Left ventricle myocardium superior (tissue), 1 donor: ENCODE measurements at regions not wholly inside any gene's neighbourhood (a gene's known extent, or its start where the extent isn't known, plus 50 kb on each side); places are given as distances from the start of the nearest gene placed in this dataset.

Source experiments
- ATAC-seq: fragments of 200-7000 bp; cut with Tn5 transposase; one replicate; pipeline ENCODE4 v1.9.1; 2020; ENCODE audit warnings: mild to moderate bottlenecking, moderate library complexity
- DNase-seq: peaks from one replicate; pipeline ENCODE4 v3.0.0-alpha.2; 2020
- intact Hi-C: fragments of 100-400 bp; cut with micrococcal nuclease; formaldehyde crosslinking; loops from one replicate; pipeline ENCODE4 v1.11.0; 2022
- donor health status: DM: no; HTN: yes; CAD: no; lungs with severe emphysema.

DNA sequence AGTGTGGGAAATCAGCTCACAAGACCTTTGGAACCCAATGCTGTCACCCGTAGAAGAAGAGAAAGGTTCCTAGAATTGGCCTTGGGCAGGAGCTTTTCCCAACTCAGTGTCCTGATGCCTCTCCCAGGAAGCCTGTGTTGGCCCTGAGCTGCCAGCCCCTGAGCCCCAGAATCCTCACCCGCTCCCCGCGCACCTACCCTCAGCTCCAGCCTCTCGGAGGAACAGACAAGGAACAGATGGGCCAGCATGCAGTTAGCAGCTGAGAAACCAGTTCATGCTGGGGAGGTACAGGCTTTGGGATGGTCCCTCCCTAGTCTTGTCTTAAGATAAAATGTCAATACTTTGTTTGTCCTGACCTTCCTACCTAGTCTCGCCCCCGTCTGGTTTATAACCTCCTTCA lies 121.9 kb upstream of the CDH4 start:
- DNase-seq (no peak), ATAC-seq (no peak)
- intact Hi-C loops = no loop called here

GRCh38 chr20:61131944-61132343 lies 120.1 kb upstream of the CDH4 start:
- DNase-seq (no peak), ATAC-seq (no peak)
- intact Hi-C loops = no loop called here

GRCh38 chr20:61133611-61134010 lies 118.5 kb upstream of the CDH4 start:
- intact Hi-C loops = no loop called here
- ATAC-seq (no peak), DNase-seq (no peak)

GRCh38 chr20:61134296-61135030 lies 117.6 kb upstream of the CDH4 start:
- ATAC-seq = no peak
- intact Hi-C loops = no loop called here
- no peak for DNase-seq

GRCh38 chr20:61135266-61135665 lies 116.8 kb upstream of the CDH4 start:
- intact Hi-C loops = no loop called here
- ATAC-seq (no peak), DNase-seq (no peak)

DNA sequence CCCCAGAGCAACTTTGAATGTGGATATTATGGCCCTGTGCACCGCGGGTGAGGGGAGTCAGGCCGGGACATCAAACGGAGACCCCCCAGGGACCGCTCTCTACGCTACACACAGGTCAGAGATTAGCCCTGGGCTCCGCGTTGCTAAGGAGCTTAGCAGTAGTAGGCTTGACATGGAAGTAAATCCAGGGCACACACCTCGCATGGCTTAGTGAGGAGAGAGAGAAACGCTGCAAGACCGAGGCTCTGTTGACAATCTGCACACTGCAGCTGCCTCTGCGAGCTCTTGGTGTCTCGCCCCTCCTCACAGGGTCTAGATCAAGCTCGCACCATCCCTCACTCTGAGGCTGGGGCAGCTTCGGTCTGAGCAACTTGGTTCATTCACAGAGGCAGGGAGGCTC lies 116.1 kb upstream of the CDH4 start:
- intact Hi-C loops = no loop called here
- ATAC-seq = no peak
- no peak for DNase-seq

- intact Hi-C loops = no loop called here
These were observed 113.5 kb upstream of the CDH4 start for GRCh38 chr20:61138566-61138965.

DNA sequence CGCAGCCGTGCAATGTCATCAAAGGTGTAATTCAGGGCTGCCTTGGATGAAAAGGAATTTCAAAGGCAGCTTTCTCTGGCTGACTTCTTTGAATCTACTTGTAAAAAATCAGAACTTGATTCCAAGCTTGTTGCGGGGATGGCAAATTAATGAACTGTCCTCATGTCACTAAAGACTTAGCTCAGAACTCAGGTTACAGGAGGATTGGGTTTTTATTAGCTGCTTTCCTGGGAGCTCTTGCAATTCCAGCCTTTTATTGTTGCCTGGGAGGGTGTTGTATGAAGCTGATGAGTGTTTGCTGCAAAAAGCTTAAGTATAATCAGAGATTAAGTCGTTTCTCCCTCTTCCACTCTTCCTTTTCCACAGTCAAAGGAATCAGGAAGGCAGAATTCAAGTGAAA lies 113.0 kb upstream of the CDH4 start:
- DNase-seq (no peak), ATAC-seq (no peak)
- intact Hi-C loops = no loop called here

More at GRCh38 chr20:61138566-61138965, 113.5 kb upstream of the CDH4 start:
- ATAC-seq = no peak
- DNase-seq = no peak

DNA sequence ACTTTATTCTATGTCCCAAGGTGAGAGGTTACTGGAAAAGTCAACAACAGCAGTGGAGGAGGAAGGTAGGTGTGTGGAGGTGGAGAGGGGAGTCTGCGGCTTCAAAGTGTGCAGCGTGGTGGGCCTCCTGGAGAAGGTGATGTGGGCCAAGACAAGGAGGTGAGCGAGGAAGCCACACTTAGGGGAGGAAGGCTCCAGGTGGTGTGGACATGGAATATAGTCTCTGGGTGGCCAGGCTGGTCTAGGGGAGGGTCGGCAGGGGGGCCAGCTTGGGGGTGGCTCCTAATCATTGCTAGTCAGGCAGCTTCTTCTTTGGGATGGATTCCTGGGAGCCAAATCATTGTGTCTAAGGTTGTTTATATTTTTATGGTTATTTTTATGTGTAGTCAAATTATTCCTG lies 111.5 kb upstream of the CDH4 start:
- intact Hi-C loops = no loop called here
- no peak for ATAC-seq
- DNase-seq = no peak

DNA sequence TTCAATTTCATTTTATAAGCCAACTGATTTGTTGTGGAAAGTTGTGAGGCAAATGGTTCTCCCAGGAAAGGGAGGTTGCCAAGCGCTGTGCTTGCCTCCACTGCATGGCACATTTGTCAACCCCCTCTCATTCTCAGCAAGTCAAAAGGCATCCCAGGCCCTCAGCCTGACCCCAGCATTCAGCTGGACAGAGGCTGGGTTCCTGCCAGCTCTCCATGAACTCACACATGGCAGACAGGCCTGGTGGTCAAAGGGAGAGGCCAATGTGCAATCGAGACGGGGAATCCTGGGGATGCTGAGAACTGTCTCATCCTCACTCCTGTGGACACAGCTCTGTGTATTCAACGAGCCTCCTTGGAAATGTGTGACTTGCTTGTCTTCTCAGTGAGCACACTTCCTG lies 106.0 kb upstream of the CDH4 start:
- DNase-seq (no peak), ATAC-seq (no peak)
- intact Hi-C loops = no loop called here

- intact Hi-C loops = no loop called here
- DNase-seq = no peak
These were observed 102.4 kb upstream of the CDH4 start for GRCh38 chr20:61149636-61150035.

DNA sequence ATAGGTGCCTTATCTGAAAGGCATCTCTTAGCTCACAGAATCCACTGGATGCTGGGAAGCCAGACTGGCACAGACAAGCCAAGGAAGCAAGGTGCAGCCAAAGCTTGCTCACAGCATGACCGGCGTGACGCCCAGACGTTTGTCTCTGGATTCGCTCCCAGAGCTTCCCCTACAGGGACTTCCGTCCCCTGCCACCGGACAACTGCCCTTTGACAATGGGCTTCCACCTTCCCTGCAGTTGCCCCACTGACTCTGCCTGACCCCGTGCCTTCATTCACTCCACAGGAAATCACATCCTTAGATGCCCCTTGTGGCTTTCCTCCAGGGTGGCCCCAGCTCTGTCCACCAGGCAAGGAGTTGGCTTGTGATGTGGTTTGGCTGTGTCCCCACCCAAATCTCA lies 94.8 kb upstream of the CDH4 start:
- DNase-seq (no peak), ATAC-seq (no peak)
- intact Hi-C loops = no loop called here

More at GRCh38 chr20:61149636-61150035, 102.4 kb upstream of the CDH4 start:
- ATAC-seq = no peak

DNA sequence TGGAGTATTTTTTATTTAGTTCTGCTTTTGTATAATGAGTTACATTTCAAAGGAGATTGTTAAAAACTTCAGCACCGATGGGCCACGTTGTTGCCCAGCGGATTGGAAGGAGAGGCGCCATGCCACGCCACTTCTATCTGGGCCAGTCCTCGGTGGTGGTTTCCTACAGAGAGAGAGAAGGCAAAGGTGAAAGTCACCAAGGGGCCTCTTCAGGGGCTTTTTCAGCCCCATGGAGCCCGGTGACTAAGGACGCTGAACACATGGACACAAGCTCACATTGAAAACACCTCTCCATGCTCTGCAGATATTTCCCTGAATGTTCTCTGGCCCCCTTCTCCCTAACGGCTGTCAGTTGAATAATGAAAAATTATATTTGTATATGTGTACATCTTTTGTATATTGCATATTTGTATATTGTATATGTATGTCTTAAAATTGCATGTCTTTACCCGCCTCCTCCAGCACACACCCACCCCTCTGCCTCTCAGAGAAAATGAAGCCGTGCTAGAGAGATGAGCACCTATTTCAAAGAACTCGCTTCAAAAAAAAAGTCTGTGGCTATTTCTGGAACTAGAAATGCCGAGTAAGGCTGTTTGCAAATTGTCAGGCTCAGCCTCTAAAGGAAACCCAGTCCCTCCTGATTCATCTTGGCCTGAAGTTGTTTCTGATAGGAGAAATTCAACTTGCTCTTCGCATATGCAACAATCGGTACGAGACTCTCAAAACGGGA lies 91.9 kb upstream of the CDH4 start:
- ATAC-seq (no peak), DNase-seq (no peak)
- intact Hi-C loops = no loop called here

GRCh38 chr20:61161726-61162390 lies 90.2 kb upstream of the CDH4 start:
- ATAC-seq = no peak
- intact Hi-C loops = no loop called here
- no peak for DNase-seq

DNA sequence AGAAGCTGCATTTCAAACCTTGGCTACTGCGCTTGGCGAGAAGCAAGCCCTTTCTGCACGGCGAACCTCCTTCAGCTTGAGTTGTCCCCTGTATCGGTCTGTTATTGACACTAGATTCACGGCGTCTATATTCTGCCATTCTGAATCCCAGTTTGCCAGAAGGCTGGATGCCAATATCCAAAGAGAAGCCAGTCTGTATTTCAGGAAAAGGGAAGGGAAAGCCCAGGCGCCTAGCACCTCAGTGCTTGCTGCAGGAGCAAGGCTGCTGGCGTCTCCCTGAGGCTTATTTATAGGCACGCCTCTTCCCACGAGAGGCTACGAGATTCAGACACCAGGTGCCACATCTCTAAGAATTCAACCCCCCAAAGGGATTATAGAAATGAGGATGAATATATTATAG lies 89.6 kb upstream of the CDH4 start:
- no peak for DNase-seq
- no peak for ATAC-seq
- intact Hi-C loops = no loop called here

- ATAC-seq (no peak), DNase-seq (no peak)
- intact Hi-C loops = no loop called here
These were observed 89.0 kb upstream of the CDH4 start for GRCh38 chr20:61163031-61163430.

DNA sequence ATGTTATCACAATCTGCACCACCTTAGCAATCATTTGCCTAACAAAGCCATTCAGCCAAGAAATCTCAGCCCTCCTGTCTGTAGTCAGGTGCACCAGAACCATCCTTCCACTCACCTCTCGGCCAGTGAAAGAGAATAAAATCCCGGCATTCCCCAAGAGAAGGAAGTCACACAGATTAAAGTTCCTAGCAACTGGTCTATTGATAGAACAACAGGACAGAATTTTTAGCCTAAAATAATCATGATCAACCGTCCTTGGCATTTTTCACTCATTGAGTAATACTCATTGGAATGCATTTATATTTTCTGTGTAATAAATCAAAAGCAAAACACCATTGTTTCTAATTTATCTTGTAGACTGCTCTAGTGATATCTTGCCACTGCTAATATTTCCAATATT lies 85.7 kb upstream of the CDH4 start:
- intact Hi-C loops = no loop called here
- DNase-seq = no peak
- ATAC-seq = no peak

GRCh38 chr20:61168605-61169004 lies 83.5 kb upstream of the CDH4 start:
- ATAC-seq = no peak
- intact Hi-C loops = no loop called here
- no peak for DNase-seq

- intact Hi-C loops = no loop called here
- DNase-seq (no peak), ATAC-seq (no peak)
These were observed 82.2 kb upstream of the CDH4 start for GRCh38 chr20:61169874-61170273.

GRCh38 chr20:61170496-61171320 lies 81.4 kb upstream of the CDH4 start:
- DNase-seq (no peak), ATAC-seq (no peak)
- intact Hi-C loops = no loop called here
